ENCODE measurements at regions not wholly inside any gene's neighbourhood (a gene's known extent, or its start where the extent isn't known, plus 50 kb on each side); places are given as distances from the start of the nearest gene placed in this dataset.

DNA sequence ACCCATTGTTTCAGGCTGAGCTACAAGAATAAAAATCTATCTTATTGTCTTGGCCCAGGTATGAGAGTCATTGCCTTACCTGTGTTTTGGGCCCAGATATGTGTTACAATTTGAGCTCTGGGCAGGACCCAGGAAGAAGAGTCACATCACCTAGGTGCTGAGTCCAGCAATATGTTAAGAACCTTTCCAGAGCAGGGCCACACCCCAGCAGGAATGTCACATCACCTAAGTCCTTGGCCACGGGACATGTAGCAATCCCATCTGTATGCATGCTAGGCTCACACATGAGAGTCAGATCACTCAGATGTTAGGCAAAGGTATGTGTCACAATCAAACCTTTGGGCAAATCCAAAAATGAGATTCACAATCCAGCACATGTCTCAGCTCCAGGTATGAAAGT lies 2103.5 kb downstream of the TP53TG3F start:
- TF ChIP-seq, protein P1, sequence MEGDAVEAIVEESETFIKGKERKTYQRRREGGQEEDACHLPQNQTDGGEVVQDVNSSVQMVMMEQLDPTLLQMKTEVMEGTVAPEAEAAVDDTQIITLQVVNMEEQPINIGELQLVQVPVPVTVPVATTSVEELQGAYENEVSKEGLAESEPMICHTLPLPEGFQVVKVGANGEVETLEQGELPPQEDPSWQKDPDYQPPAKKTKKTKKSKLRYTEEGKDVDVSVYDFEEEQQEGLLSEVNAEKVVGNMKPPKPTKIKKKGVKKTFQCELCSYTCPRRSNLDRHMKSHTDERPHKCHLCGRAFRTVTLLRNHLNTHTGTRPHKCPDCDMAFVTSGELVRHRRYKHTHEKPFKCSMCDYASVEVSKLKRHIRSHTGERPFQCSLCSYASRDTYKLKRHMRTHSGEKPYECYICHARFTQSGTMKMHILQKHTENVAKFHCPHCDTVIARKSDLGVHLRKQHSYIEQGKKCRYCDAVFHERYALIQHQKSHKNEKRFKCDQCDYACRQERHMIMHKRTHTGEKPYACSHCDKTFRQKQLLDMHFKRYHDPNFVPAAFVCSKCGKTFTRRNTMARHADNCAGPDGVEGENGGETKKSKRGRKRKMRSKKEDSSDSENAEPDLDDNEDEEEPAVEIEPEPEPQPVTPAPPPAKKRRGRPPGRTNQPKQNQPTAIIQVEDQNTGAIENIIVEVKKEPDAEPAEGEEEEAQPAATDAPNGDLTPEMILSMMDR (conservative IDR thresholded peaks at IDR 0.05) = no peak
- TF ChIP-seq ZFX (IDR thresholded peaks at IDR 0.05) = no peak

Data from C4-2B (cell line).